ENCODE measurements at regions not wholly inside any gene's neighbourhood (a gene's known extent, or its start where the extent isn't known, plus 50 kb on each side); places are given as distances from the start of the nearest gene placed in this dataset.

GRCh38 chr3:87634426-87634825, 358.0 kb upstream of the POU1F1 start:
- no peak overlapping the region for H3K4me3 ChIP-seq (ENCODE audit: low read depth, low read length)
- TF ChIP-seq CTCF (IDR thresholded peaks at IDR 0.05; ENCODE audit: low read depth, low read length), result no peak
- in situ Hi-C loops (cut with HindIII; ENCODE audit: low sequenced_read_pairs), result no loop called here
- no peak for DNase-seq (ENCODE audit: low read depth, low spot score)

GRCh38 chr3:87627316-87627715, 350.9 kb upstream of the POU1F1 start:
- no peak overlapping the region for H3K4me3 ChIP-seq (ENCODE audit: low read depth, low read length)
- in situ Hi-C loops (cut with HindIII; ENCODE audit: low sequenced_read_pairs), result no loop called here
- no peak for DNase-seq (ENCODE audit: low read depth, low spot score)
- TF ChIP-seq CTCF (IDR thresholded peaks at IDR 0.05; ENCODE audit: low read depth, low read length), result no peak

- H3K4me3 ChIP-seq (ENCODE audit: low read depth, low read length), result no peak overlapping the region
- TF ChIP-seq CTCF (IDR thresholded peaks at IDR 0.05; ENCODE audit: low read depth, low read length), result no peak
- in situ Hi-C loops (cut with HindIII; ENCODE audit: low sequenced_read_pairs), result no loop called here
- peak; percentile 45 for DNase-seq (ENCODE audit: low read depth, low spot score)
Measured at GRCh38 chr3:87626546-87626945, 350.2 kb upstream of the POU1F1 start.

GRCh38 chr3:87625876-87626275, 349.5 kb upstream of the POU1F1 start:
- in situ Hi-C loops (cut with HindIII; ENCODE audit: low sequenced_read_pairs), result no loop called here
- no peak overlapping the region for H3K4me3 ChIP-seq (ENCODE audit: low read depth, low read length)
- DNase-seq (ENCODE audit: low read depth, low spot score), result peak; percentile 37
- no peak for TF ChIP-seq CTCF (IDR thresholded peaks at IDR 0.05; ENCODE audit: low read depth, low read length)

- in situ Hi-C loops (cut with HindIII; ENCODE audit: low sequenced_read_pairs), result no loop called here
- no peak overlapping the region for H3K4me3 ChIP-seq (ENCODE audit: low read depth, low read length)
- DNase-seq (ENCODE audit: low read depth, low spot score), result no peak
- no peak for TF ChIP-seq CTCF (IDR thresholded peaks at IDR 0.05; ENCODE audit: low read depth, low read length)
Measured at GRCh38 chr3:87624860-87625259, 348.5 kb upstream of the POU1F1 start.

- in situ Hi-C loops (cut with HindIII; ENCODE audit: low sequenced_read_pairs), result no loop called here
- H3K4me3 ChIP-seq (ENCODE audit: low read depth, low read length), result no peak overlapping the region
- no peak for TF ChIP-seq CTCF (IDR thresholded peaks at IDR 0.05; ENCODE audit: low read depth, low read length)
- no peak for DNase-seq (ENCODE audit: low read depth, low spot score)
Measured at GRCh38 chr3:87621667-87622066, 345.3 kb upstream of the POU1F1 start.

GRCh38 chr3:87615506-87615905, 339.1 kb upstream of the POU1F1 start:
- no peak overlapping the region for H3K4me3 ChIP-seq (ENCODE audit: low read depth, low read length)
- in situ Hi-C loops (cut with HindIII; ENCODE audit: low sequenced_read_pairs), result no loop called here
- DNase-seq (ENCODE audit: low read depth, low spot score), result no peak
- no peak for TF ChIP-seq CTCF (IDR thresholded peaks at IDR 0.05; ENCODE audit: low read depth, low read length)

All from astrocyte of the spinal cord (primary cell).